Panc1 (cell line): ENCODE measurements at regions not wholly inside any gene's neighbourhood (a gene's known extent, or its start where the extent isn't known, plus 50 kb on each side); places are given as distances from the start of the nearest gene placed in this dataset.

ENCODE experiments used
- ATAC-seq: fragments of 200-7000 bp; cut with Tn5 transposase; 2 replicates; pipeline ENCODE4 v1.9.1; 2020; ENCODE audit warnings: mild to moderate bottlenecking, moderate library complexity
- BruUV-seq: library from RNA; stranded (reverse); fragments of 400-500 nt; replicated peaks from 2 replicates; lab custom pipeline; 2021; lab: Mats Ljungman, UMichigan
- CTCF ChIA-PET: fragments of 300-600 bp; sonication (Branson Sonifier 250); formaldehyde crosslinking; loops from one replicate; lab custom pipeline; 2022; ENCODE audit warnings: antibody characterized with exemption; lab: Charles Lee
- POLR2A ChIA-PET: fragments of 300-600 bp; sonication (Branson Sonifier 250); formaldehyde crosslinking; loops from one replicate; lab custom pipeline; 2022; ENCODE audit warnings: antibody characterized with exemption; lab: Charles Lee
- DNase-seq: peaks from one replicate; pipeline ENCODE4 v3.0.0-alpha.2; 2010; ENCODE audit warnings: low read depth, low spot score
- H3K27ac ChIP-seq: 2 replicates; pipeline ENCODE4 v1.5.1; 2011; ENCODE audit warnings: mild to moderate bottlenecking, low read length, inconsistent platforms
- H3K27me3 ChIP-seq: fragments of 200-500 bp; sonication (Bioruptor generic); 2 replicates; pipeline ENCODE4 v1.6.0; 2014; ENCODE audit warnings: low read length, inconsistent platforms; ENCODE audit not compliant: control insufficient read depth, insufficient read depth
- H3K36me3 ChIP-seq: fragments of 200-500 bp; sonication (Bioruptor generic); 2 replicates; pipeline ENCODE4 v1.5.1; 2014; ENCODE audit warnings: inconsistent platforms, mild to moderate bottlenecking, low read length, moderate library complexity; ENCODE audit not compliant: control insufficient read depth, insufficient read depth
- H3K4me1 ChIP-seq: 2 replicates; pipeline ENCODE4 v1.5.1; 2011; ENCODE audit warnings: inconsistent platforms, mild to moderate bottlenecking, low read length, moderate library complexity; ENCODE audit not compliant: control insufficient read depth, insufficient read depth
- H3K4me3 ChIP-seq, 2 experiments: 2 replicates each; pipeline ENCODE4 v1.5.1; 2011 to 2012; ENCODE audit warnings: low read depth in 2 of 2, low read length in 2 of 2, mild to moderate bottlenecking in 2 of 2, inconsistent platforms in 1 of 2, moderate library complexity in 1 of 2
- H3K9me3 ChIP-seq: fragments of 200-500 bp; sonication (Bioruptor generic); 2 replicates; pipeline ENCODE4 v1.5.1; 2014; ENCODE audit warnings: low read depth, mild to moderate bottlenecking, inconsistent platforms, low read length, moderate library complexity; ENCODE audit not compliant: control insufficient read depth, insufficient read depth
- CTCF ChIP-seq: fragments of 450-650 bp; IDR thresholded peaks from 2 replicates; pipeline ENCODE4 v1.5.1; 2017; ENCODE audit warnings: mild to moderate bottlenecking
- POLR2AphosphoS5 ChIP-seq: IDR thresholded peaks from 2 replicates; pipeline ENCODE4 v1.6.1; 2012; ENCODE audit warnings: mild to moderate bottlenecking, low read depth, low read length, moderate library complexity
- REST ChIP-seq, 2 experiments: IDR thresholded peaks; 2 replicates each; pipeline ENCODE4 v1.6.1; 2011 to 2012; ENCODE audit warnings: low read depth in 2 of 2, control low read depth in 1 of 2, low read length in 1 of 2, mild to moderate bottlenecking in 1 of 2, moderate library complexity in 1 of 2; ENCODE audit not compliant: insufficient read depth in 1 of 2
- SIN3A ChIP-seq: IDR thresholded peaks from 2 replicates; pipeline ENCODE4 v1.6.1; 2012; ENCODE audit warnings: low read depth, mild to moderate bottlenecking, low read length, moderate library complexity, borderline replicate concordance; ENCODE audit not compliant: insufficient read depth
- TCF7L2 ChIP-seq: IDR thresholded peaks from 2 replicates; pipeline ENCODE4 v1.6.1; 2011; ENCODE audit warnings: mild to moderate bottlenecking, low read depth, low read length, inconsistent platforms
- in situ Hi-C: cut with HindIII; loops from 2 replicates; pipeline ENCODE4 v1.10.0; 2016; ENCODE audit warnings: low sequenced_read_pairs, low pct_unique_long_range_greater_than_20kb
- intact Hi-C: fragments of 100-400 bp; cut with micrococcal nuclease; formaldehyde crosslinking; loops from one replicate; pipeline ENCODE4 v1.10.0; 2022; ENCODE audit not compliant: unreplicated experiment

DNA sequence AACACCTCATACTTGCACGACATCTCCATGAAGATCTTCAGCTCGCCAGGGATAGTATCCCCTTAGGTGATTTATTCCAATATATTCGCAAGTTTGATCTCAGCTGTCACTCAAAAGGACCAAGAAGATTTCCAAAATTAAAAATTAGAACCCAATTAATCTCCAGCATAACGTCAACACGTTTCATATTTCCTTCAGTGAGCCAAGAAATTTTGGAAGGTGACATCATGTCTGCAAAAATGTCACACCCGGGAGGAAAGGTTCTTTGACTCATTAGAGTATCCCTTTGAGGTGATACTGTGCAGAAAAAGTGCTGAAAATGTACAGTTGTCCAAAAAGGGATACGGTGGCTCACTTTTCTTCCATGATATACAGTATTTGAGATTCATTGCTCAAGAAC lies 569.6 kb downstream of the EFNB2 start:
- Histone ChIP-seq H3K27me3 (no peaks in the 10 kb centered on the region), H3K4me3 (no peak overlapping the region), H3K36me3 (no peaks in the 10 kb centered on the region; the same call in 1 of the 2 replicates), H3K4me1 (peaks cover 3% of the 10 kb centered on the region; the same call in 1 of the 2 replicates), H3K9me3 (no peaks in the 10 kb centered on the region), H3K27ac (no peak overlapping the region)
- TF ChIP-seq POLR2AphosphoS5 (no peak), REST (IDR thresholded peaks at IDR 0.05; ENCODE audit: insufficient read depth in 1 of 2, low read depth in 2 of 2, low read length in 1 of 2) (no peak), TCF7L2 (no peak), SIN3A (no peak), CTCF (no peak)
- in situ Hi-C loops, result no loop called here
- ChIA-PET POLR2A (no interaction called here), CTCF (no interaction called here)
- BruUV-seq, result no TSS peak
- no peak for DNase-seq
- ATAC-seq, result no peak
- intact Hi-C loops, result no loop called here

DNA sequence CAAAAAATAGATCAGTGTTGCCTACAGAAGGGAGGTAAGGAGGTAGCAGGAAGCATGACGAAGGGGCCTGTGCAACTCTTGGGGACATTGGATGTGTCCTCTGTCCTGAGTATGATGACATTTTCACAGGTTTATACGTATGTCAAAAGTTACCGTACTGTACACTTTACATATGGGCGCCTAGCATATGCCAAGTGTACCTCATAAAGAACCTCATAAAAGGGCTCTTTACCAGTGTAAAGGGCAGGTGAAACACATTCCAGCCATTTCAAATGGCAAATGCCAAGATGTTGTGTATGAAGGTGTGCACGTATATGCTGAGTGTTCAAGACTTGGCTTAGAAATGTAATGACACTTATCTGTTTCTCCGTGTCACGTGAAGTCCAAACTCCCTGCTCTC lies 573.4 kb downstream of the EFNB2 start:
- Histone ChIP-seq H3K36me3 (no peaks in the 10 kb centered on the region; the same call in 1 of the 2 replicates), H3K27ac (no peak overlapping the region), H3K9me3 (no peaks in the 10 kb centered on the region), H3K4me1 (no peaks in the 10 kb centered on the region), H3K27me3 (no peaks in the 10 kb centered on the region), H3K4me3 (no peak overlapping the region)
- BruUV-seq, result no TSS peak
- CTCF ChIA-PET, result no interaction called here
- intact Hi-C loops (no loop called here), in situ Hi-C loops (no loop called here)
- POLR2A ChIA-PET, result no interaction called here
- TF ChIP-seq CTCF (no peak), TCF7L2 (no peak), POLR2AphosphoS5 (no peak), SIN3A (no peak), REST (IDR thresholded peaks at IDR 0.05; ENCODE audit: insufficient read depth in 1 of 2, low read depth in 2 of 2, low read length in 1 of 2) (no peak)
- DNase-seq, result no peak
- no peak for ATAC-seq
